HG03039 (cell line): ENCODE measurements at regions not wholly inside any gene's neighbourhood (a gene's known extent, or its start where the extent isn't known, plus 50 kb on each side); places are given as distances from the start of the nearest gene placed in this dataset.

Experiments used
- ATAC-seq: cut with Tn5 transposase; IDR thresholded peaks from one replicate; pipeline ENCODE4 v1.9.1; 2021; ENCODE audit warnings: mild to moderate bottlenecking, moderate library complexity; ENCODE audit not compliant: unreplicated experiment

- no peak for ATAC-seq
Observed at GRCh38 chr3:18127859-18128681, 297.1 kb downstream of the SATB1 start.

GRCh38 chr3:18127174-18127858, 297.8 kb downstream of the SATB1 start:
- peak; percentile 66 for ATAC-seq

GRCh38 chr3:18126772-18127171, 298.4 kb downstream of the SATB1 start:
- no peak for ATAC-seq

- no peak for ATAC-seq
Observed at GRCh38 chr3:18124501-18124900, 300.6 kb downstream of the SATB1 start.

GRCh38 chr3:18122264-18122663, 302.9 kb downstream of the SATB1 start:
- no peak for ATAC-seq

GRCh38 chr3:18121020-18121419, 304.1 kb downstream of the SATB1 start:
- ATAC-seq, result no peak

- ATAC-seq, result no peak
Observed at GRCh38 chr3:18119866-18120265, 305.3 kb downstream of the SATB1 start.

GRCh38 chr3:18114894-18115293, 310.2 kb downstream of the SATB1 start:
- ATAC-seq, result no peak

GRCh38 chr3:18113417-18113816, 311.7 kb downstream of the SATB1 start:
- ATAC-seq, result no peak

- ATAC-seq, result no peak
Observed at GRCh38 chr3:18112674-18113375, 312.3 kb downstream of the SATB1 start.

GRCh38 chr3:18111796-18112232, 313.3 kb downstream of the SATB1 start:
- peak; percentile 90 for ATAC-seq

- ATAC-seq, result no peak
Observed at GRCh38 chr3:18103591-18103990, 321.5 kb downstream of the SATB1 start.

GRCh38 chr3:18100121-18100520, 325.0 kb downstream of the SATB1 start:
- no peak for ATAC-seq

GRCh38 chr3:18099611-18100010, 325.5 kb downstream of the SATB1 start:
- ATAC-seq, result no peak

GRCh38 chr3:18098960-18099587, 326.1 kb downstream of the SATB1 start:
- ATAC-seq, result no peak

GRCh38 chr3:18097989-18098388, 327.1 kb downstream of the SATB1 start:
- ATAC-seq, result no peak

GRCh38 chr3:18097473-18097872, 327.7 kb downstream of the SATB1 start:
- no peak for ATAC-seq

- no peak for ATAC-seq
Observed at GRCh38 chr3:18092726-18093125, 332.4 kb downstream of the SATB1 start.

- ATAC-seq, result no peak
Observed at GRCh38 chr3:18090377-18090776, 334.8 kb downstream of the SATB1 start.

GRCh38 chr3:18087988-18088387, 337.2 kb downstream of the SATB1 start:
- ATAC-seq, result no peak

- ATAC-seq, result no peak
Observed at GRCh38 chr3:18086760-18087159, 338.4 kb downstream of the SATB1 start.
